ENCODE measurements at regions not wholly inside any gene's neighbourhood (a gene's known extent, or its start where the extent isn't known, plus 50 kb on each side); places are given as distances from the start of the nearest gene placed in this dataset.

DNA sequence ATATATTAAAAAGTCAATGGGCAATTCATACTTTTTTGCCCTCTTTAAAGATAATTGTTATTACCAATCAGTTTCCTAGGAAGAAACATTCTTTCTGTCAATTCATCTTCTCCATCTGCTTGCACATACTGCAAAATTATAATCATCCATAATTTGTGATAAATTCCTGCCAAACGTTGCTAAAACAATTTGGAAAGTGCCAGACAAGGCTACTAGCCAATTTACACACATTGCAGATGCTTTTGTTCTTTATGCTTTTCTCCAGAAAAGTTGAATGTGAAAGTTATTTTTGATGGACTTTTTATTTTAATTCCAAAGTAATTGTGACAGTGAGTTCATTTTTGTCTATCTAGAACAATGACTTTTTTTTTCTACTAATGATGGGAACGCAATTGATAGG lies 992.8 kb upstream of the ADGRL2 start:
- DNase-seq (ENCODE audit: low read depth in 2 of 2): no peak

DNA sequence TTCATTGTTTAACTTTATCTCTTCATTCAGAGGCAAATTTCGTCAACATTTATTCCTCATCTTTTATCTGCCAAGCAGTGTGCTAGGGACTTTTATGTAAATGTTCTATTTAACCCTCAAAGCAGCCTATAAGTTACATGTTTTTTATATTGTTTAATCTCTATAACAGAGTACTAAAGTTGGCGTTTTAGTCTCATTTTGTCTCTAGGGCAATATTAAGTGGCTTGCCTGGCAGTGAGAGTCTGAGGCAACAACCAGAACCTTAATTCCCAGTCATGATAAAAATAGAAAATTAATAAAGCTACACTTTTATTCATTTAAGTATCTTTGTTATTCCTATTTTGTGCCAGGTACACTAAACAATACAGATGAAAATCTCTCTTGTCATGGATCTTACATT lies 994.3 kb upstream of the ADGRL2 start:
- DNase-seq (ENCODE audit: low read depth in 2 of 2): no peak

DNA sequence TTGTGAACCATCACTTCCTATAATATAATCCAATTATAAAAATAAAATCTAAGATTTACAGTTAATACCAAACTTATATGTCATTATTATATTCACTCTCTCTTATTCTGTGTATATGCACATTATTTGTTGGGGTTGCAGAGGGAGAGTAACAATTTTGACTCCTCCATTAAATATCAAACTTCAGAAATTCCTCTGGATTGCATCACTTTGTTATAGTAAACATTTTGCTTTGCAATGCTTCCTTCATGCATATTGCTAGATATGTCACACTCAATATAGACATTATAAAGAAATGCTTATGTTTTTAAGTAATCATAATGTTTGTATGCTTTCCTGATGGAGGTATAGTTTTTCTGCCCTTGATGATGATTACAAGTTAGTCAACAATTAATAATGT lies 999.0 kb upstream of the ADGRL2 start:
- no peak for DNase-seq (ENCODE audit: low read depth in 2 of 2)

DNA sequence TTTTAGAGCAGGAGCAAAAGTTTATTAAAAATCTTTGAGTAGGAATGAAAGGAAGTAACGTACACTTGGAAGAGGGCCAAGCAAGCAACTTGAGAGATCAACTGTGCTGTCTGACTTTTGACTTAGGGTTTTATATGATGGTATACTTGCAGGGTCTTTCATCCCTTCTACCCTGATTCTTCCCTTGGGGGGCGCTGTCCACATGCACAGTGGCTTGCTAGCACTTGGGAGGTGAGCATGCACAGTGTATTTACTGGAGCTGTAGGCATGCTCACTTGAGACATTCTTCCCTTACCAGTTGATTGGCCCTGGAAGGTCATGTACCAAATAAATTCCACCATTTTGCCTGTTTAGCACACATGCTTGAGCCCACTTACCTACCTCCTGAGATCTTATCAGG lies 1001.3 kb upstream of the ADGRL2 start:
- no peak for DNase-seq (ENCODE audit: low read depth in 2 of 2)

DNA sequence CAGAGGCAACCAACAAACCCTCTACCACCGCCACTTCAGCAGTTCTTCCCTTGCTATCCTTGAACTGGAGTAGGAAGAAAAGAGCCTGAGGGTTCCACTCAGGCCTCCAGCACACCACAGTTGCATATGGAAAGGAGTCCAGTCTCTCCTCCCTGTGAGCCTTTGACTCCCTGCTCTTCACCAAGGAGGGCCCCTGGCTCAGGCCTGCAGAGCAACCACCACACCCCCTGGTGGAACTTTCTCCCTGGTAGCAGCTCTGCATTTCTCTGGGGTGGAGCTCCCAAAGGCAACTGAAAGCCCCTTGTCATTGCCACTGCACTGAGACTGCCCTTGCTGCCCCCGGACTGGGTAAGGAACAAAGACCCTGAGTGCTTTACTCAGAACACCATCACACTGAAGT lies 1021.5 kb upstream of the ADGRL2 start:
- no peak for DNase-seq (ENCODE audit: low read depth in 2 of 2)

DNA sequence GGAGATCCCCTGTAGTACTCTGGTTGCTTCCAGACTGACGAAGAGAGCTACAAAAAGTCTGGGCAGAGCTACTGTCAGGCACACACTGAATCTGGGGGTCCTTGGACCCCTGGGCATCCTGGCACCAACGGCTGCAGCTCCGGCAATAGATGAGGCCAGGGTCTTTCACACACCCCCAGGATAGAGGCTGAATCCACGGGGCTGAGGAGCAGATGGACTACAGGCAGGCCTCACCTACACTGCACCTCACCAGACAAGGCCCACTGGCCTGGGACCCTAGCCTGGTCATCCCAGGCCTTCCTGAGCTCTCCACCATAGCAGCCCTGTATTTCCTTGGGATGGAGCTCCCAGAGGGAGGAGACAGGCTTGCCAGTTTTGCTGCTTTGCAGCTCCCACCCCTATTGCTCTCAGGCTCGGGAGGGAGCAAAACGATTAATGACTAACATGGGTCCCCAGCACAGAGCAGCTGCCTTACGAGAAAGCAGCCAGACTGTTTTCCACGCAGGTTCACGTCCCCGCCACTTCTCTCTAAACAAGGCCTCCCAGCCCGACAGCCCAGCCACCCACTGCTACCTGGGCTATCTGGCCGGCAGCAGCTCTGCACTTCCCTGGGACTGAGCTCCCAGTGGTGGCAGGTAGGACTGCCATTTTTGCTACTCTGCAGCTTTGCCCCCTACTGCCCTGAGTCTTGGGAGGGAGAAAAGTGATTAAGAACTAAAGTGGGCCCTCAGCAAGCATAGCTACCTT lies 1022.5 kb upstream of the ADGRL2 start:
- DNase-seq (ENCODE audit: low read depth in 2 of 2): no peak

DNA sequence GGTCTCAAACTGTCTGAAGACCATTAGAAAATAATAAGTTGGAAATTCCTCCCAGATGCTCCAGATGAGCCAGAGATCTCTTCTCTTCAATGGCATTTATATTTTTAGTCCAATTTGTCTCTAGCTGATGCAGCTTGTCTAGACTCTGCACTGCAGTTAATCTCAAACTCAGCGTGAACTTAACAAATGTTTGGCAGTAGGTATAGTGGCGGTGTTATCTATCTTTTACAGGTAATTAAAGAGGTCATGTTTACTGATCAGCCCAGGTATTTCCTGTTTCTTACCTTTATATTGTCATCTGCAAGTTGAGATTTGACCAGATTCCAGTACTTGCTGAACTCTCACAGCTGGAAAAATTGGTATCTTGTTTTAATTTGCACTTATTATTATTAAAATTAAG lies 1024.5 kb upstream of the ADGRL2 start:
- no peak for DNase-seq (ENCODE audit: low read depth in 2 of 2)

DNA sequence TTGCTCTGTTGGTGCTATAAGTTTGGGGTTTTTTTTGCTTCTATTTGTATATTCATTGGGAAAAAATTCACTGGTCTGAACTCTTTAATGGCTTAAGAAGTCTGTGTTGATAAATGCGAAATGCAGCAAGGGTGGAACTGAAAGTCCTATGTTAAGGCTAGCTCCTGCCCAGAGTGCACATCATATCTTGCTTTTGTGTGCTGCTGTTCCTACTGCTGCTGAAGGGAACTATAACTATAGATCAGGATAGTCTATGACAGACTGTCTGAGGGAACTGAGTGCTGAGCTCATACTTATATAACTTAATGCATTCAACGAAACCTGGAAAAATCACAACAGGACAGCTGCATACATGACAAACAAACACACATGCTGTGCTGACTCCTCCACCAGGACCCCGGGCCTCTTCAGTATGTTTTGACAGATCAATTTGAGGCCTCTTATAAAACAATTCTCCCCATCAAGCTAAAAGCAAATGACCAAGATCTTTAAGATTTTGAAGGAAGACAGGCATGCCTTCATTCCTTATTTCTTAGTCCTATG lies 1031.5 kb upstream of the ADGRL2 start:
- DNase-seq (ENCODE audit: low read depth in 2 of 2): no peak

DNA sequence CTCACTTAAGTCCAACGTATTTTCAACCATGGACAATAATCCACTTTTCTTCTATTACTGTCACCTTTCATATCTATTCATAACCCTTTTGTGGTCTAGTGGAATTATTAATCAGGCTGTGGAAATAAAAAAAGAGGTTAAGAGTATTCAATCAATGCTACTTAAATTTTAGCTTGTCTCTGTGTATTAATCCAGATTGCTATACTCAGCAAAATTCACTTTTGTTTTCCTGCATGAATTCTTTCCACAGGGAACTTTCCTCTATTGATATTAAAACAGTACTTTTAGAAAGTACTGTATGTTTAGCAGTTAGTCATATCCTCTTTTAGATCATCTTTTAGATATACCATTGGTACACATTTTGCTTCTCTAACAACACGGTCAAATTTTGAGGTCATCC lies 1033.0 kb upstream of the ADGRL2 start:
- no peak for DNase-seq (ENCODE audit: low read depth in 2 of 2)

DNA sequence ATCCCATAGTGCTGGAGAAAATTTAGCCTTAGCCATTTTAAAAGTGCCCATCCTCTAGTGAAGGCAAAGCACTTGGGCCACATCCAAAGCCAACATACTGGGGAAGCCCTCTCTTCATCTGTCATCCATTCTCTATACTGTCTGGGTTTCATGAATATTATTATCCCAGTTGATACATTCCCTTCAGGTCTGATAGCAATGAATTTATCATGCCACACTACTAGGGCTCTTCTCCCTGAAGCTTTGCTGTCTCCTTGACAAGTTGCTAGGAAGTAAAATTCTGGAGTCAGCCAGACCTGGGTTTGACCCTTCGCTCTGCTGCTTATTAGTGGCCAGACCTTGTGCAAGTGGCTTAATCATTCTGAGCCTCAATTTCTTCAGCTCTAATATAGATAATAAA lies 1041.4 kb upstream of the ADGRL2 start:
- DNase-seq (ENCODE audit: low read depth in 2 of 2): no peak

DNA sequence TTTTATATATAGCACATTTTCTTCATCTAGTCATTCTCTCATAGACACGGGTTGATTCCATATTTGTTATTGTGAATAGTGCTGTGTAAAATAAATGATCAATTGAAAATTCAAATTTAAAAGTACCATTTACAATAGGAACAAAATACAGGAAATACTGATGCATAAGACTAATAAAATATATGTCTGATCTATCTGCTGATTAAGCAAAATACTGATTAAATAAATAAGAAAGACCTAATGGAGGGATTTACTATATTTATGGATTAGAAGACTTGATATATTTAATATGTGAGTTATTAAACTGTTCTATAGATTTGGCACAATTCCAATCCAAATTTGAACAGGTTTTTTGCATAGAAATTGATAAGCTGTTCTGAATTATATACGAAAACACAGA lies 1044.8 kb upstream of the ADGRL2 start:
- no peak for DNase-seq (ENCODE audit: low read depth in 2 of 2)

DNA sequence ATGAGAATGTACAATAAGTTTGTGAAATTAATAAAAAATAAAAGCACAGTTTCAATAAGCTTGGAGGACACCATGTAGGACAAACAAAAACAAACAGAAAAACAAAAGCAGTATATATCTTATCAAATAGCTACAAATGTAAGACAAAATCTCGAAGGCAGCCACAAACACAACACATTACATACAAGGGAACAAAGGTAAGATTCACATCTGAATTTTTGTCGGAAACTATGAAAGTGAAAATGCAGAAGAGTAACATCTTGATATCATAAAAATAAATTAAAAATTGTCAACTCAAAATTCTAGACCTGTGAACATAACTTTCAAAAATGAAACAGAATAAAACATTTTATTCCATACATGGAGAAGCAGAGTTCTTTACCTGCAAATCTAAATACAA lies 1049.5 kb upstream of the ADGRL2 start:
- DNase-seq (ENCODE audit: low read depth in 2 of 2): no peak

DNA sequence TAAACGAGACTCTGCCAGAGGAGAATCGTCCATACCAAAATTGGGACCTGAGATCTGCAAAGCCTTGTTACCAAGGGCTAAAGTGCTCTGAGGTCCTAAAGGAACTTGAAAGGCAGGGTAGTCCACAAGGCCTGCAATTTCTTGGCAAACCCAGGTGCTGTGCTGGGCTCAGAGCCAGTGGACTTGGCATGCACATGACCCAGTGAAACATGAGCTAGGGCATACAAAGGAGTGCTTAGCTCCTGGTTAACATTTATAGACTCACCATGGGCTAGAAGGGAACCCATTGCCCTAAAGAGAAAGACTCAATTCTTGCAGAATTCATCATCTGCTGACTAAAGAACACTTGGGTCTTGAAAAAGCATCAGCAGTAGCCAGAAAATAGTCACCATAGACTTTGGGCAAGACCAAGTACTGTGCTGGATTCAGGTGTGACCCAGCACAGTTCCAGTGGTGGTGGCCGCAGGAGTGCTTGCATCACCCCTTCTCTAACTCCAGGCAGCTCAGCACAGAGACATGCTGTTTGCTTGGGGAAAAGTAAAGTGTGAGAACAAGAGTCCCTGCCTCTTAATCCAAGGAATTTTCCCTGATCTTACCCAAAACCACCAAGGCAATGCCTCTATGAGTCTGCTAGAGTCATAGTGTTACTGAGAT lies 1069.4 kb upstream of the ADGRL2 start:
- no peak for DNase-seq (ENCODE audit: low read depth in 2 of 2)

DNA sequence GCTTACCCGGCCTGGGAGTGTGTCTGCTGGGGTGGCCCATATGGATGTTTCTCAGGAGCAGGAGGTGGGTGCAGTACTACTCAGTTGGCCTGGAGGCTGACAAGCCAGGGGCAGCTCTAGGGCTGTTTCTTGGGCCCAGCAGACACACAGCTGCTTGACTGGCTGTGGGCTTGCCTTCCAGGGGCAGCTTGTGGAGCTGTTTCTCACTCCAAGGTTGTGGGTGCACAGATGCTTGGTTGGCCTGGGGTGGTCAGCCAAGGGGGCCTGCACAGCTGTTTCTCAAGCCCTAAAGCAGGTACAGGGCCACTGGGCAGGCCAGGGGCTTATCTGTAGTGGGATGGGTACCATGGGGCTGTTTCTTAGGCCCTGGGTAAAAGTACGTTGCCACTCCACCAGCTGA lies 1078.1 kb upstream of the ADGRL2 start:
- DNase-seq (ENCODE audit: low read depth in 2 of 2): no peak

DNA sequence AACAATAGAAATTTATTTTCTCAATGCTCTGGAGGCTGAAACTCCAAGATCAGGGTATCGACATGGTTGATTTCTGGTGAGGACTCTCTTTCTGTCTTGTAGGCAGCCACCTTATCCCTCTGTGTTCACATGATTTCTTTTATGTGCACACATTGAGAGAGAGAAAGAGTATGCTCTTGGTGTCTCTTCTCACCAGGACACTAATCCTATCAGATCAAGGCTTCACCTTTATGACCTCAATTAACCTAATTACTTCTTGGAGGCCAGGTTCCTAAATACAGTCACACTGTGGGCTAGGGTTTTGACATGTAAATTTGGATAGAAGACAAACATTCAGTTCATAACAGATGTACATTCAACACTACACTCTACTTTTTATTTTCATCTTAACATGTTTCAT lies 1094.2 kb upstream of the ADGRL2 start:
- DNase-seq (ENCODE audit: low read depth in 2 of 2): no peak

DNA sequence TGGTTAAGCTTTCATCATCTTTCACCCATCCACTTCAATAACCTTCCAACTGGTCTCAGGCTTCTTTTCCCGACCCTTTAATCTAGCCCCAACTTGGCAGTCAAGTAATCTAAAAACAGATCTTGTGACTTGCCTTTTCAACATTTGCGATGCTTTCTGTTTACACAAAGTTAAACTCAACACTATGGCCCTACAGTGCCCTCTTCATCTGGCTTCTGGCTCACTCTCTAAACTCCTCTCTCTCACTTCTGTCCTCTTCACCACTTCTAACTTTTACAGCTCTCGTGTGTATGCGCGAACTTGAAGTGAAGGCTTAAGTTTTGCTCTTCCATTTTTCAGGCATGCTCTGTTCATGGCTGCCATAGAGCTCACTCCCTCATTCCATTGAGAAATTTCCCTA lies 1122.3 kb upstream of the ADGRL2 start:
- DNase-seq (ENCODE audit: low read depth in 2 of 2): no peak

DNA sequence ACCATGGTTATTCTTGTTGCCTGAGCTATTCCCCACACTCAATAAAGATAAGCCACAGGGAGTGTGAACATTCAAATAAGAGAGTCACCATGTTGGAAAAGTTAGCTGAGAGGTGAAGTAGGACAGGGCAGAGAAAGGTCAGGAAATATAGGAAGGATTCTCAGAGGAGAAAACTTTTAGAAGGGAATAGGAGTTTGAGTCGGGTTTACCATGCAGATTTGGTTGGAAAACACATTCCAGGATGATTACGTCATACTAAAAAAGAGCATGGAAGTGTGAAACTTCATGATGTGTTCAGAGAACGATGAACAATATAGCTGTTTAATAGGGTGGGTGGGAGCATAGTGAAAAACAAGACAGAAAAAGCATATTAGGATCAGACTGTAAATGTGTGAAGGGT lies 1125.3 kb upstream of the ADGRL2 start:
- peak; percentile 12 to 19 for DNase-seq (ENCODE audit: low read depth in 2 of 2)

DNA sequence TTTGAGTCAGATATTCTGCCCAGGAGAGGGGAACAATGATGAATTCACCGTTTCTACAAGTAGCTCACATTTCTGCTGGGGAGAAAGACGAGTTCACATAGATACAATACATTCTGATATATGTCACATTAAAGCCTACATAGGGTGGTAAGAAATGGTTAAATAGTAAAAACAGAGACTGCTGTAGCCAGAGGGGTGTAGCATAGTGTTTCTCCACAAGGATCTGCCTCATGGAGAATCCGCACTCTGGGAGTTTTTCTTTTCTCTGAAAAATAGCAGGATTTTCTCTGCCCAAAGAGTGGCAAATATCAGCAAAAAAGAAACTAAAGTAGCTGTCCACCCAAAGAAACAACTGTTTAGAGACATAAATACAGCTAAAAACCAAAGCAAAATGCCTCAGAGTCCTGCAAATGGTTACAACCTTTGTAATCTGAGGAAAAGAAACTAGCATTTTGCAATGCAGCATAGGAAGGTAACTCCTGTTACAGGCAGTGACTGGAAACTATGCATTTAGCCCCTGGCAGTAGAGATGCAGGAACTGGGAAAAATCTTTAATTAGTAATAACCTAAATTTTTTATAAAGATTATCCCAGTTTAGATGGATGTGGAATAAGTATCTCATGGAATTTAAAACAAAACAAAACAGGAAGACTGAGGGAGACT lies 1126.7 kb upstream of the ADGRL2 start:
- DNase-seq (ENCODE audit: low read depth in 2 of 2): no peak

DNA sequence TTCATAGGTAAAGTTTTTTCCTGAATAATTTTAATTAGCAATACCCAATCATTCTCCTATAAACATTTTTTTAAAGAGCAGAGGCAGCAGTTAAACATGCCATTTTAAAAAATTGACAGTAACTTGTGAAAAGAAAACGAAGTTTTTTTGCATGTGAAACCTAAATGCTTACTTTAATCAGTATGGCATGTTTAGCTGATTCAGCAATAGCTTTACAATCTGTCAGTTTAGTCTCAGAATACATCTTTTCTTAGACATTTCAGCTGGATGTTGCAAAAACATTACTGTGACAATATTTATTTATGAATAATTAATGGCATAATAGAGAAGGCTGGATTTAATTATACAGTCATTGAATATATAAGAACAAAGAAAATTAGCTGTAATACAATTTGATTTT lies 1132.4 kb upstream of the ADGRL2 start:
- DNase-seq (ENCODE audit: low read depth in 2 of 2): no peak

DNA sequence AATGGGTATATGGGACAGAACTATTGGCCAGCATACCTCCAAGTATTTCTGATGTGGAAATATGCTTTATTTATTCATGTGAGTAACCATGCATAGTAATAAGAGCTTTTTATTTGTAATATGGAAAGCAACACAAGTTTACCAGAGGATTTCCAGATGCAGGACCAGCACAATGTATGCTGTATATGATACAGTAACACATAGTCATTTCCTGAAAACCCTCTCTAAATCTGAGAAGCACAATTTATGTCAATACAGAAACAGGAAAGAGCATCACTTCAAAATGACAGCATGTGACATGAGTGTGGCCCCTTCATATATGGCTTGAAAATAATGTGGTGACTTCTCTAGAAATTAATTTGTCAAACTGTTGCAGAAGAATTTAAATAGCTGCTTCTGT lies 1134.7 kb upstream of the ADGRL2 start:
- no peak for DNase-seq (ENCODE audit: low read depth in 2 of 2)

DNA sequence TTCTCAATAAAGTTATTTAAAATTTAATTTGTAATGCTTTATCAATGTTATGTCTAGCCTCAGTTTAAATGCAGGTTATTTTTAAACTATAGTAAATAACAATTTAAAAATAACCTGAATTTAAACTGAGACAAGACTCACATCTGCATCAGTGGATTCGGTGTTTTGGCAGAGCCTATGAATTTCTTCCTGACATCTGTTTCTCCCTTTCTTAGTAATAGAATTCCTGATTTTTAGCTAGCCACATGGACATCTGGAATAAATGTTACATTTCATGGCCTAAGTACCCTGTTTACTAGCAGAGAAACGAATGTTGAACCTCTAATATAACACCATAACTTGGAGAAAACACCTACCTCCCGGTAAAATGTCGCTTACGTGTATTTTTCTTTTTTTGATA lies 1141.6 kb upstream of the ADGRL2 start:
- no peak for DNase-seq (ENCODE audit: low read depth in 2 of 2)

DNA sequence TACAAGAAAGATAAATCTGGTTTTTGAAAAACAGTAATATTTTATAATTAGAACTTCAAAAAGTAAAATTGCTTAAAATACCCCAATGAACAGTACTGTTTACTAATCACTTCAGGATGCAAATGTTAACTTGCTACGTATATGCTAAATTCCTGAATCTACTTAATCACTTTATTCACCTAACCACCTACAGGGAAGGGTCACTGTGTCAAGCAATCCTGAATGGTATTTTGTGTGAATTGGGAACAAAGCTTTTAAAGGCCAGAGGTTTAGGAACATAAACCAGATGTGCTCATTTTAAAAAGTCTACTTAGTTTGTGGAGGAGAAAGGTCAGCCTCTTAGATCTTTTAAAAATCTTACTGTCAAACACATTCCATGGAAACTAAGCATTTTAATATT lies 1143.0 kb upstream of the ADGRL2 start:
- no peak for DNase-seq (ENCODE audit: low read depth in 2 of 2)

DNA sequence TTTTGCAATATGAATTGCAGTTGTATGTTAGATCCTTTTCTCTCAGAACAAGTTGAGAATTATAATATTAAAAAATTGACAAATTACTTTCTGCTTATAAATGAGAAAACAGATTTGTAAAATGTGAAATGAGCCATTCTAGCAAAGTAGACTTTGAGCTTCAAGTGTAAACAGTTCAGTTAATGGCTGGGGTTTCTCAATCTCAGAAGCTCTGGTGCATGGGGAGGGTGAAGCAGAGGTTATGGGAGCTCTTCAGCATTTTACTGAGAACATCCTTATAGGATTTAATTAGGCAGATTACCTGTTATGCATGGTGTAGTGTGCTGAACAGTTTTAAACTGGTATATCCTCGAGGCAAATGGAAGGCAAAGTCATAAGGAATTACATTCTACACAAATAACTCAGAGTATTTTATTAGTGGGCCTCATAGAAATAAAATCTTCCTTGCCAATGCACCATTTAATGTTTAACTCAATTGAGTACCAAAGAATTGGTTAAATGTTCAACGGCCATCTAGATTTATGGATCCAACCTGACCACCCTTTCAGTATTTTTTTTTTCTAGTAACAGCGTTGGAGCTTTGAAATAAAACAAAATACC lies 1143.6 kb upstream of the ADGRL2 start:
- DNase-seq (ENCODE audit: low read depth in 2 of 2): no peak
